ENCODE measurements at regions not wholly inside any gene's neighbourhood (a gene's known extent, or its start where the extent isn't known, plus 50 kb on each side); places are given as distances from the start of the nearest gene placed in this dataset.

- Histone ChIP-seq H3K27me3 (replicated peaks in 1 of 7) (no peaks in the 10 kb centered on the region), H3K36me3 (no peaks in the 10 kb centered on the region), H3K4me3 (no peak overlapping the region), H3K9me3 (peaks cover 0 to 5% (median 0%) of the 10 kb centered on the region in 8 donors), H3K4me1 (no peaks in the 10 kb centered on the region), H3K27ac (no peak overlapping the region)
- 62 to 97% (median 83%) methylated on average over 2 of the region's 2 CpGs for WGBS, 5 donors
- TF ChIP-seq POLR2AphosphoS5 (IDR thresholded peaks at IDR 0.05) (no peak), CTCF (IDR thresholded peaks at IDR 0.05 in 8 of 11, conservative IDR thresholded peaks at IDR 0.05 in 3 of 11) (no peak), POLR2A (IDR thresholded peaks at IDR 0.05) (no peak)
- DNase-seq = no peak
- intact Hi-C loops (cut with DNase I; ENCODE audit: low total_unique reads) = no loop called here
Measured at GRCh38 chr10:52539463-52539862, 225.4 kb downstream of the DKK1 start.

- whole genome bisulfite sequencing, 5 donors = 61 to 82% (median 63%) methylated on average over 2 of the region's 2 CpGs
- H3K4me3 ChIP-seq = no peak overlapping the region
- H3K36me3 ChIP-seq = no peaks in the 10 kb centered on the region
- TF ChIP-seq POLR2AphosphoS5 (IDR thresholded peaks at IDR 0.05) (no peak), CTCF (IDR thresholded peaks at IDR 0.05 in 8 of 11, conservative IDR thresholded peaks at IDR 0.05 in 3 of 11) (no peak), POLR2A (IDR thresholded peaks at IDR 0.05) (no peak)
- no peak overlapping the region for H3K27ac ChIP-seq
- intact Hi-C loops (cut with DNase I; ENCODE audit: low total_unique reads) = no loop called here
- H3K9me3 ChIP-seq = peaks cover 0 to 5% (median 0%) of the 10 kb centered on the region in 8 donors
- H3K4me1 ChIP-seq = no peaks in the 10 kb centered on the region
- H3K27me3 ChIP-seq (replicated peaks in 1 of 7) = no peaks in the 10 kb centered on the region
- no peak for DNase-seq
Measured at GRCh38 chr10:52540479-52540984, 226.5 kb downstream of the DKK1 start.

- no peaks in the 10 kb centered on the region for H3K4me1 ChIP-seq
- no peaks in the 10 kb centered on the region for H3K36me3 ChIP-seq
- TF ChIP-seq CTCF (IDR thresholded peaks at IDR 0.05 in 8 of 11, conservative IDR thresholded peaks at IDR 0.05 in 3 of 11) (no peak), POLR2AphosphoS5 (IDR thresholded peaks at IDR 0.05) (no peak), POLR2A (IDR thresholded peaks at IDR 0.05) (no peak)
- intact Hi-C loops (cut with DNase I; ENCODE audit: low total_unique reads) = no loop called here
- no peak overlapping the region for H3K27ac ChIP-seq
- H3K4me3 ChIP-seq = no peak overlapping the region
- no peaks in the 10 kb centered on the region for H3K27me3 ChIP-seq (replicated peaks in 1 of 7)
- 14 to 45% (median 16%) methylated on average over 2 of the region's 2 CpGs for WGBS, 5 donors
- peaks cover 0 to 5% (median 0%) of the 10 kb centered on the region in 8 donors for H3K9me3 ChIP-seq
- DNase-seq = no peak
Measured at GRCh38 chr10:52541006-52541473, 227.0 kb downstream of the DKK1 start.

GRCh38 chr10:52542906-52543305, 228.8 kb downstream of the DKK1 start:
- Histone ChIP-seq H3K36me3 (no peaks in the 10 kb centered on the region), H3K9me3 (peaks cover 0 to 6% (median 0%) of the 10 kb centered on the region in 8 donors), H3K4me3 (no peak overlapping the region), H3K27ac (no peak overlapping the region), H3K4me1 (no peaks in the 10 kb centered on the region), H3K27me3 (replicated peaks in 1 of 7) (no peaks in the 10 kb centered on the region)
- TF ChIP-seq CTCF (IDR thresholded peaks at IDR 0.05 in 8 of 11, conservative IDR thresholded peaks at IDR 0.05 in 3 of 11) (no peak), POLR2A (IDR thresholded peaks at IDR 0.05) (no peak), POLR2AphosphoS5 (IDR thresholded peaks at IDR 0.05) (no peak)
- intact Hi-C loops (cut with DNase I; ENCODE audit: low total_unique reads) = no loop called here
- no peak for DNase-seq
